Skin of body (tissue), 1 donor: ENCODE measurements at regions not wholly inside any gene's neighbourhood (a gene's known extent, or its start where the extent isn't known, plus 50 kb on each side); places are given as distances from the start of the nearest gene placed in this dataset.

Experiments
- DNase-seq: peaks from one replicate; lab custom pipeline; 2025; lab: John Stamatoyannopoulos, UW

- peak; percentile 19 for DNase-seq
Observed at GRCh38 chr7:17019106-17019505, 137.3 kb upstream of the AGR3 start.

- DNase-seq = no peak
Observed at GRCh38 chr7:17020250-17020649, 138.5 kb upstream of the AGR3 start.

GRCh38 chr7:17021205-17021604, 139.4 kb upstream of the AGR3 start:
- DNase-seq = no peak

GRCh38 chr7:17022920-17023319, 141.1 kb upstream of the AGR3 start:
- DNase-seq = no peak

- no peak for DNase-seq
Observed at GRCh38 chr7:17026269-17026668, 144.5 kb upstream of the AGR3 start.

GRCh38 chr7:17027143-17027788, 145.5 kb upstream of the AGR3 start:
- no peak for DNase-seq

GRCh38 chr7:17027789-17028152, 146.0 kb upstream of the AGR3 start:
- DNase-seq = no peak

GRCh38 chr7:17029150-17029549, 147.4 kb upstream of the AGR3 start:
- DNase-seq = no peak

GRCh38 chr7:17030559-17030958, 148.8 kb upstream of the AGR3 start:
- DNase-seq = no peak

GRCh38 chr7:17031906-17032551, 150.2 kb upstream of the AGR3 start:
- no peak for DNase-seq

GRCh38 chr7:17033245-17033644, 151.5 kb upstream of the AGR3 start:
- DNase-seq = no peak

GRCh38 chr7:17036584-17036983, 154.8 kb upstream of the AGR3 start:
- no peak for DNase-seq

GRCh38 chr7:17037356-17037755, 155.6 kb upstream of the AGR3 start:
- DNase-seq = no peak

GRCh38 chr7:17038160-17038782, 156.5 kb upstream of the AGR3 start:
- no peak for DNase-seq

- DNase-seq = no peak
Observed at GRCh38 chr7:17038783-17039170, 157.0 kb upstream of the AGR3 start.

GRCh38 chr7:17039372-17039771, 157.6 kb upstream of the AGR3 start:
- no peak for DNase-seq

- DNase-seq = no peak
Observed at GRCh38 chr7:17040716-17041115, 158.9 kb upstream of the AGR3 start.

- peak; percentile 71 for DNase-seq
Observed at GRCh38 chr7:17041324-17041723, 159.5 kb upstream of the AGR3 start.

- no peak for DNase-seq
Observed at GRCh38 chr7:17042211-17042610, 160.4 kb upstream of the AGR3 start.

- no peak for DNase-seq
Observed at GRCh38 chr7:17043012-17043877, 161.5 kb upstream of the AGR3 start.

- DNase-seq = no peak
Observed at GRCh38 chr7:17044396-17044795, 162.6 kb upstream of the AGR3 start.

- DNase-seq = no peak
Observed at GRCh38 chr7:17044861-17045260, 163.1 kb upstream of the AGR3 start.
